HG03139 (cell line): ENCODE measurements at regions not wholly inside any gene's neighbourhood (a gene's known extent, or its start where the extent isn't known, plus 50 kb on each side); places are given as distances from the start of the nearest gene placed in this dataset.
"Not testable (repeated sequence)": the region's sequence is repeated elsewhere in the genome, so short reads cannot be mapped to it uniquely, and the experiment has no call there.

Experiments
- ATAC-seq: cut with Tn5 transposase; IDR thresholded peaks from one replicate; pipeline ENCODE4 v1.9.1; 2021; ENCODE audit not compliant: unreplicated experiment

GRCh38 chr6:101011186-101011585 is 130.1 kb upstream of the ASCC3 start:
- ATAC-seq, result peak; percentile 96

GRCh38 chr6:101013612-101014195 is 132.6 kb upstream of the ASCC3 start:
- ATAC-seq, result no peak

GRCh38 chr6:101015541-101015940 is 134.4 kb upstream of the ASCC3 start:
- ATAC-seq, result no peak

- ATAC-seq, result no peak
Observed at GRCh38 chr6:101016163-101016562, 135.0 kb upstream of the ASCC3 start.

GRCh38 chr6:101018157-101018556 is 137.0 kb upstream of the ASCC3 start:
- ATAC-seq, result no peak

- no peak for ATAC-seq
Observed at GRCh38 chr6:101021504-101021903, 140.4 kb upstream of the ASCC3 start.

GRCh38 chr6:101042966-101043365 is 161.8 kb upstream of the ASCC3 start:
- no peak for ATAC-seq

GRCh38 chr6:101058296-101058695 is 177.2 kb upstream of the ASCC3 start:
- no peak for ATAC-seq

- no peak for ATAC-seq
Observed at GRCh38 chr6:101066481-101066880, 185.4 kb upstream of the ASCC3 start.

GRCh38 chr6:101069191-101069795 is 188.2 kb upstream of the ASCC3 start:
- no peak for ATAC-seq

GRCh38 chr6:101070044-101070608 is 189.0 kb upstream of the ASCC3 start:
- ATAC-seq, result no peak

GRCh38 chr6:101077344-101077743 is 196.2 kb upstream of the ASCC3 start:
- no peak for ATAC-seq

- ATAC-seq, result no peak
Observed at GRCh38 chr6:101079696-101080270, 198.7 kb upstream of the ASCC3 start.

- ATAC-seq, result no peak
Observed at GRCh38 chr6:101080597-101080996, 199.5 kb upstream of the ASCC3 start.

- ATAC-seq, result no peak
Observed at GRCh38 chr6:101083533-101084175, 202.5 kb upstream of the ASCC3 start.

GRCh38 chr6:101085327-101085726 is 204.2 kb upstream of the ASCC3 start:
- no peak for ATAC-seq

GRCh38 chr6:101086473-101086872 is 205.3 kb upstream of the ASCC3 start:
- ATAC-seq, result no peak

GRCh38 chr6:101088594-101088993 is 207.5 kb upstream of the ASCC3 start:
- ATAC-seq, result no peak

GRCh38 chr6:101089640-101090039 is 208.5 kb upstream of the ASCC3 start:
- no peak for ATAC-seq

- ATAC-seq, result no peak
Observed at GRCh38 chr6:101090281-101090680, 209.2 kb upstream of the ASCC3 start.

GRCh38 chr6:101098605-101099004 is 217.5 kb upstream of the ASCC3 start:
- not testable (repeated sequence) for ATAC-seq

- ATAC-seq, result no peak
Observed at GRCh38 chr6:101102702-101103101, 221.6 kb upstream of the ASCC3 start.
